ENCODE measurements at regions not wholly inside any gene's neighbourhood (a gene's known extent, or its start where the extent isn't known, plus 50 kb on each side); places are given as distances from the start of the nearest gene placed in this dataset.

GRCh38 chr3:95934181-95934580 is 880.2 kb upstream of the EPHA6 start:
- Mint-ChIP-seq H3K27ac (no peak overlapping the region), H3K9me3 (peaks cover 4% of the 10 kb centered on the region), H3K4me3 (no peak overlapping the region), H3K27me3 (no peaks in the 10 kb centered on the region), H3K4me1 (ENCODE audit: low read depth) (no peaks in the 10 kb centered on the region), H3K36me3 (ENCODE audit: low read depth) (no peaks in the 10 kb centered on the region)
- POLR2A ChIA-PET: no interaction called here
- intact Hi-C loops (cut with DNase I, micrococcal nuclease): no loop called here
- ATAC-seq (ENCODE audit: poor library complexity) (no peak), DNase-seq (no peak)
- Histone ChIP-seq H3K27ac (ENCODE audit: low read depth in 1 of 2, low read length in 2 of 2) (no peak overlapping the region), H3K27me3 (ENCODE audit: control insufficient read depth in 1 of 2, insufficient read depth in 2 of 2, low read length in 2 of 2) (no peaks in the 10 kb centered on the region), H3K9me3 (ENCODE audit: control insufficient read depth in 1 of 2, insufficient read depth in 1 of 2, low read length in 2 of 2) (no peaks in the 10 kb centered on the region), H3K4me1 (ENCODE audit: insufficient read depth, low read length) (no peaks in the 10 kb centered on the region), H3K4me3 (ENCODE audit: low read length) (no peak overlapping the region), H3K36me3 (ENCODE audit: insufficient read depth, low read length) (no peaks in the 10 kb centered on the region)
- CTCF ChIA-PET: no interaction called here
- TF ChIP-seq, protein P1, sequence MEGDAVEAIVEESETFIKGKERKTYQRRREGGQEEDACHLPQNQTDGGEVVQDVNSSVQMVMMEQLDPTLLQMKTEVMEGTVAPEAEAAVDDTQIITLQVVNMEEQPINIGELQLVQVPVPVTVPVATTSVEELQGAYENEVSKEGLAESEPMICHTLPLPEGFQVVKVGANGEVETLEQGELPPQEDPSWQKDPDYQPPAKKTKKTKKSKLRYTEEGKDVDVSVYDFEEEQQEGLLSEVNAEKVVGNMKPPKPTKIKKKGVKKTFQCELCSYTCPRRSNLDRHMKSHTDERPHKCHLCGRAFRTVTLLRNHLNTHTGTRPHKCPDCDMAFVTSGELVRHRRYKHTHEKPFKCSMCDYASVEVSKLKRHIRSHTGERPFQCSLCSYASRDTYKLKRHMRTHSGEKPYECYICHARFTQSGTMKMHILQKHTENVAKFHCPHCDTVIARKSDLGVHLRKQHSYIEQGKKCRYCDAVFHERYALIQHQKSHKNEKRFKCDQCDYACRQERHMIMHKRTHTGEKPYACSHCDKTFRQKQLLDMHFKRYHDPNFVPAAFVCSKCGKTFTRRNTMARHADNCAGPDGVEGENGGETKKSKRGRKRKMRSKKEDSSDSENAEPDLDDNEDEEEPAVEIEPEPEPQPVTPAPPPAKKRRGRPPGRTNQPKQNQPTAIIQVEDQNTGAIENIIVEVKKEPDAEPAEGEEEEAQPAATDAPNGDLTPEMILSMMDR (IDR thresholded peaks at IDR 0.05): no peak

- no peak for ATAC-seq (ENCODE audit: poor library complexity)
- no peak for DNase-seq
Observed at GRCh38 chr3:95939235-95939809, 875.1 kb upstream of the EPHA6 start.

GRCh38 chr3:95965704-95966336 is 848.6 kb upstream of the EPHA6 start:
- no peaks in the 10 kb centered on the region for H3K9me3 ChIP-seq (ENCODE audit: control insufficient read depth in 1 of 2, insufficient read depth in 1 of 2, low read length in 2 of 2)
- no peaks in the 10 kb centered on the region for H3K4me1 Mint-ChIP-seq (ENCODE audit: low read depth)
- TF ChIP-seq, protein P1 (IDR thresholded peaks at IDR 0.05): no peak
- no peak overlapping the region for H3K4me3 ChIP-seq (ENCODE audit: low read length)
- ChIA-PET POLR2A (no interaction called here), CTCF (no interaction called here)
- H3K27ac Mint-ChIP-seq: no peak overlapping the region
- intact Hi-C loops (cut with DNase I, micrococcal nuclease): no loop called here
- H3K27ac ChIP-seq (ENCODE audit: low read depth in 1 of 2, low read length in 2 of 2): no peak overlapping the region
- H3K4me1 ChIP-seq (ENCODE audit: insufficient read depth, low read length): no peaks in the 10 kb centered on the region
- DNase-seq (no peak), ATAC-seq (ENCODE audit: poor library complexity) (no peak)
- H3K9me3 Mint-ChIP-seq: peaks cover 2% of the 10 kb centered on the region
- no peaks in the 10 kb centered on the region for H3K27me3 ChIP-seq (ENCODE audit: control insufficient read depth in 1 of 2, insufficient read depth in 2 of 2, low read length in 2 of 2)
- no peaks in the 10 kb centered on the region for H3K27me3 Mint-ChIP-seq
- H3K36me3 ChIP-seq (ENCODE audit: insufficient read depth, low read length): no peaks in the 10 kb centered on the region
- no peak overlapping the region for H3K4me3 Mint-ChIP-seq
- H3K36me3 Mint-ChIP-seq (ENCODE audit: low read depth): no peaks in the 10 kb centered on the region

More at GRCh38 chr3:95939235-95939809, 875.1 kb upstream of the EPHA6 start:
- no peaks in the 10 kb centered on the region for H3K4me1 ChIP-seq (ENCODE audit: insufficient read depth, low read length)
- POLR2A ChIA-PET: no interaction called here
- Mint-ChIP-seq H3K27ac (no peak overlapping the region), H3K9me3 (peaks cover 10% of the 10 kb centered on the region), H3K36me3 (ENCODE audit: low read depth) (no peaks in the 10 kb centered on the region), H3K27me3 (no peaks in the 10 kb centered on the region), H3K4me1 (ENCODE audit: low read depth) (no peaks in the 10 kb centered on the region), H3K4me3 (no peak overlapping the region)
- H3K36me3 ChIP-seq (ENCODE audit: insufficient read depth, low read length): no peaks in the 10 kb centered on the region
- no peaks in the 10 kb centered on the region for H3K27me3 ChIP-seq (ENCODE audit: control insufficient read depth in 1 of 2, insufficient read depth in 2 of 2, low read length in 2 of 2)
- no peak overlapping the region for H3K27ac ChIP-seq (ENCODE audit: low read depth in 1 of 2, low read length in 2 of 2)
- no peak overlapping the region for H3K4me3 ChIP-seq (ENCODE audit: low read length)
- intact Hi-C loops (cut with DNase I, micrococcal nuclease): no loop called here
- TF ChIP-seq, protein P1 (IDR thresholded peaks at IDR 0.05): no peak
- no peaks in the 10 kb centered on the region for H3K9me3 ChIP-seq (ENCODE audit: control insufficient read depth in 1 of 2, insufficient read depth in 1 of 2, low read length in 2 of 2)
- CTCF ChIA-PET: no interaction called here
